Stimulated activated CD8-positive, alpha-beta memory T cell treated with anti-CD3 and anti-CD28 coated beads, Interleukin-15, amount 100 ng/mL, for 24 hours (primary cell): ENCODE measurements at regions not wholly inside any gene's neighbourhood (a gene's known extent, or its start where the extent isn't known, plus 50 kb on each side); places are given as distances from the start of the nearest gene placed in this dataset.

Source experiments
- DNase-seq: peaks from one replicate; pipeline ENCODE4 v3.0.0-alpha.2; 2020; ENCODE audit warnings: low read depth

- DNase-seq = no peak
These were observed 71.9 kb downstream of the NAV1 start for GRCh38 chr1:201610858-201611257.

GRCh38 chr1:201612645-201613044 is 73.7 kb downstream of the NAV1 start:
- no peak for DNase-seq

GRCh38 chr1:201614262-201615015 is 75.5 kb downstream of the NAV1 start:
- DNase-seq = no peak

GRCh38 chr1:201617157-201617556 is 78.2 kb downstream of the NAV1 start:
- no peak for DNase-seq

DNA sequence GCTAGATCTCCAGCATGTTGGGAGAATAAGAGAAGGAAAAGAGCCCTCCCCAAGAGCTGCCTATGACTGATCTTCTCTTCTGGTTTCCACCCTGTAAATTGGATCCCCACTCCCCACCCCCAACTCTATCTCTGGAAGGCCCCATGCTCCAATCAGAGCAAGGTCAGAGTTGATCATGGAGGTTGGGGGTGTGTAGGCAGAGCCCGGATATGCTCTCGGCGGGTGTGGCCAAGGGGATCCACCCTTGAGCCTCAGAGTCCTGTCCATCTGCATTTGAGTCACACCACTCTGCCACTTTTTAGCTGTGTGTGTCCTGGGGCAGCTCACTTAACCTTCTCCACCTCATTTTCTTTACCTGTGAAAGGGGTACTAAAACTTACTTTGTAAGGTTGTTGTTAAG is 79.5 kb downstream of the NAV1 start:
- no peak for DNase-seq

DNA sequence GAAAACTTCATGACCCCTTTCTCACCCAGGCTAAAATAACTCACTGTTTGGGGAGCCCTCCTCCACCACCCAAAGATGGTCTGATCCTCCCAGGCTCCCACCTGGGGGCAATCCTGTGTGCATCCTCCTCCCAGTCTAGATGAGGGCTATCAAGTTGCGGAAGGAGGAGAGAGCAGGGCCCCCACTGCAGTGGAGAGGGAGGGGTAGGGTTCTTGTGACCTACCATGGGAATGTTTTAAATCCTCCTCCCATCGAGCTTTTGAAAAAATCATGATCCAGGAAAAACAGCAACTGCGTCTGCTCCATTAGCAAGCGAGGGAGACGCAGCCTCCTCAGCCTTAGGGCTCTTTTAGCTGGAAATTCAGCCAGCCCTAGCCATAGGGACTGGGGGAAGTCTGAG is 80.0 kb downstream of the NAV1 start:
- no peak for DNase-seq

- no peak for DNase-seq
These were observed 80.6 kb downstream of the NAV1 start for GRCh38 chr1:201619513-201619912.

- DNase-seq = no peak
These were observed 83.4 kb downstream of the NAV1 start for GRCh38 chr1:201622353-201622752.

GRCh38 chr1:201622824-201623223 is 83.9 kb downstream of the NAV1 start:
- no peak for DNase-seq

- no peak for DNase-seq
These were observed 85.9 kb downstream of the NAV1 start for GRCh38 chr1:201624741-201625225.

DNA sequence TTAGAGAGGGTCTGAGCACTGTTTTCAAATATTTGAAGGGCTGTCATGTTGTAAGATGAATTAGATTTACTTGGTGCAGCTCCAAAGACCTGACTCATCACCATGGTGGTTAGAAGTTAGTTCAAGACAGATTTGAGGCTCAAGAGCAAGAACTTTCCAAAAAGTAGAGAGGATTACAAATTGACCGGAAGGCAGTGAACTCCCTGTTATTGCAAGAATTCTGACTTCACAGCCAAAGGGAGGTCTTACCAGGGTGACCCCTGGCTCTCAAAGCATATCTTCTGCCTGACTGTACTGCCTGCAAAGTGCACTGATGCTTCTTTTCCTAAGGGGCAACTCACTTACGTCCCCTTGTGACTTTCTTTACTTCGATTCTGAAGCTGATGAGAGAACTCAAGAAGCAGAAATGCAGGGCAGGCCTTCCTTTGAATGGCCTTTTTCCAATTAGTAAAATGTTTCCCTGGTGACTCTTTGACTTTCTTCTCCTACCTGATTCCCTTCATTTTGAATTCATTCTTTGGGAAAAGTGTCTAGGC is 86.4 kb downstream of the NAV1 start:
- no peak for DNase-seq

- no peak for DNase-seq
These were observed 86.9 kb downstream of the NAV1 start for GRCh38 chr1:201625851-201626251.

GRCh38 chr1:201626629-201627275 is 87.8 kb downstream of the NAV1 start:
- no peak for DNase-seq

- no peak for DNase-seq
These were observed 89.6 kb downstream of the NAV1 start for GRCh38 chr1:201628490-201628889.

DNA sequence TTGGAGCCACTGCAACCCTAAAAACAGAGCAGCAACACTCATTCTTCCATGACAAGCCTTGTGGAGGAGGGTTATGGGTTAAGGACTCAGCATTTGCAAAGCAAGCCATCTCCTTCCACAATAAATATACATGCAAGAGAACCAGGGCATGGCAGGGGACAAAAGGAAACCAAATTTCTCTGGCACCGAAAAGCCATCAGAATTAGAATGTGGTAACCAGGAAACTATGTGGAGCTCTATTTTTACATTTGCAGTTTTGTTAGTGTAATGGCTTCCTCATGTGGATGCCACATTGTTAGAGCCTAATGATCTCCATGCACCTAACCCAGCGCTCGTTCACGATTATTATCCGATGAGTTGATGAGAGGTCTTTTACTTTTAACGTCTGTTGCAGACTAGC is 91.7 kb downstream of the NAV1 start:
- no peak for DNase-seq

DNA sequence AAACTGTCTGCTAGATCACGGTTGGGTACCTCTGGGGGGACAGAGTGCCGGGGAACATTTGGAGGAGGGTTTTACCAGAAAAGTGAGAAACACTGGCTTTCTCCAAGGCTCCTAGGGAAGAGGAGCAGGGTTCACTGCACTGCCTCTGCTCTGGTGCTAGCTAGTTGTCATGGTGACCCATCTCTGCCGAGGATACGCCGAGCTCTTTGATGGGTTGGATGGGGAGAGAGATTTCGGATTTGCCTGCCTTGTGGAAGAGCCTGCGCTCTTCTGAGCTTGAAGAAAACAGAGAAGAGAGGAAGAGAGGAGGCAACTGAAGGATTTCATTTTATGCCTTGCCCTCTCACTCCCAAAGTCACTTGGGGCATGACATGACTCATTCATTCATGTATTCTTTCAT is 92.1 kb downstream of the NAV1 start:
- DNase-seq = no peak

DNA sequence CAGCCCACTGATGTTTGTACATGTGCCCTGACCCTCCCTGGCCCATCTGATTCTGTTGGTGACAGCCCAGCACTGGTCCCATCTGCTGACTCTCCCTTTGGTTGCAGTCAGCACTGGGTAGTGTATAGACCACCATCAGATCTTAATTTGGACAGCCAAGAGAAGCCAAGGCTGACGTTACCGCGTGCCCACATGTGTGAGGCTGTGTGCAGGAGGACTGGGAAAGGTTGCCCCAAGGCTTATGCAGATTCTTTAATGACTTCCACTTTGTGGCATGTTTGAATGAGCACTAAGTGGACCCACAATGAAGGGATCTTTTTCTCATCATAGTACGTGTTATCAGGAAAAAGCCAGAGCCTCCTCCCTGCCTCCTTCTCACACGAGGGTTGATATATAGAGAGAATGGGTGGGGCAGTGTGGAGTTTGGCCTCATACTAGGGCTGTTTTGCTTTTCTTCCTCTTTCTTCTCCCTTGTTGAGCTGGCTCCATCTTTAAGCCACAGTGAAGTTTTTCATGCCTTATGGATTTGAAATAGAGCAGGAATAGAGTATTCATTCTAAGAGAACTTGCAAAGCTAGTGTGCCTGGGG is 93.5 kb downstream of the NAV1 start:
- no peak for DNase-seq

GRCh38 chr1:201633297-201633696 is 94.4 kb downstream of the NAV1 start:
- no peak for DNase-seq

DNA sequence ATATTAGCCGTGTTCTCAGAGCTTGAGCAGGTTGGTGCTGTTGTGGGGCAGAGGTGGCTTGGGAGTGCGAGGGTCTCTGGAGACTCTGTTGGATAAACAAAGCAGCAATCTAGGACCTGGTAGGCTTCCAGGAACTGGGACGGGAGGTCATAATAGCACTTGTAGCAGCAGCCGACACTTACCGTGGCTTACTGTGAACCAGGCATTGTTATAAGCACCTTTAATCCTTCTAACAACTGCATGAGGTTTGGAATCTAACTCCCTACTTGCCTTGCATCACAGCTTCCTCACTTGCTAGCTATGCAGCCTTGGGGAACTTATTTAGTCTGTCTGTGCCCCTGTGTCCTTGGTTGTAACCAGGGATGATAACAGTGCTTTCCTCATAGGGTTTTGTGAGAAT is 94.9 kb downstream of the NAV1 start:
- no peak for DNase-seq

DNA sequence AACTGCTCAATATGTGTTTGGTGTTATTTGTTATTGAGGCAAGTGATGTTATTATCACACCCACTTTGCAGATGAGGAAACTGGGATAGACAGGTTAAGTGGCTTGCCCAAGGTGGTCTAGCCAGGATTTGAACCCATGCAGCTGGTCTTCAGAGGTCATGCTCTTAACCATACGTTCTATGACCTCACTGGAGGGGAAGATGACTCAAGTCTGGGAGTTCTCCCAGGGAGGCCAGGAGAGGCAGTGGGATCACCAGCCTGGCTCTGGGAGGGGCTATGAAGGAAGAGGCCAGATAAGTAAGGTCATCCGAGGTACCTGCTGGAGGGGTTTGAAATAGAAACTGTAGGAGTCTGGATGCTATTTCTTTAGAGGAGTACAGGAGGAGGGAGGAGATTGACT is 95.3 kb downstream of the NAV1 start:
- DNase-seq = no peak

- no peak for DNase-seq
These were observed 97.2 kb downstream of the NAV1 start for GRCh38 chr1:201636097-201636496.

DNA sequence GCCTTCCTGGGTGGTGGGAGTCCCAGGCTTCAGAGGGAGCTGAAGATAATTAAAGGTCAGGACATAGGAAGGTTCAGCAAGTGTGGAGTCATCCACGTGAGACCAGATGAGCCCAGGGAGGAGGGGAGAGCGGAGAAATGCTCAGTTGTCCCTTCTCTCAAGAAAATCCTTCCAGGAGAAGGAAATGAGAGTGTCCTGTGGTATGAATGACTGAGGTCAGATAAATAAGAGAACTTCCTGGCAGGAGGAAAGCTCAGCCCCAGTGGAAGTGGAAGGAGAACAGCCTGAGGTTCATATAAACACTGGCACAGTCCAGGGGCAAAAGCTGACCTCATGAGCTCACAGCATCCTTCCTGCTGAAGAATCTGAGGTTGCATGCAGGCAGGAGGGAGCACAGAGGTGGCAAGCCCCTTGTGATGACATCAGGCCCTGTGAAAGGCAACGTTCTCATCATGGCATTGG is 97.6 kb downstream of the NAV1 start:
- no peak for DNase-seq
